Hepatocyte (in vitro differentiated cells): ENCODE measurements at regions not wholly inside any gene's neighbourhood (a gene's known extent, or its start where the extent isn't known, plus 50 kb on each side); places are given as distances from the start of the nearest gene placed in this dataset.

Experiments
- CTCF ChIP-seq: fragments of 200-600 bp; sonication (generic); IDR thresholded peaks from 2 replicates; pipeline ENCODE4 v1.5.1; 2016; ENCODE audit warnings: antibody characterized with exemption, mild to moderate bottlenecking; ENCODE audit not compliant: poor library complexity
- EZH2 ChIP-seq: fragments of 200-600 bp; sonication (generic); IDR thresholded peaks from 2 replicates; pipeline ENCODE4 v1.6.1; 2016; ENCODE audit warnings: antibody characterized with exemption, mild to moderate bottlenecking, borderline replicate concordance

DNA sequence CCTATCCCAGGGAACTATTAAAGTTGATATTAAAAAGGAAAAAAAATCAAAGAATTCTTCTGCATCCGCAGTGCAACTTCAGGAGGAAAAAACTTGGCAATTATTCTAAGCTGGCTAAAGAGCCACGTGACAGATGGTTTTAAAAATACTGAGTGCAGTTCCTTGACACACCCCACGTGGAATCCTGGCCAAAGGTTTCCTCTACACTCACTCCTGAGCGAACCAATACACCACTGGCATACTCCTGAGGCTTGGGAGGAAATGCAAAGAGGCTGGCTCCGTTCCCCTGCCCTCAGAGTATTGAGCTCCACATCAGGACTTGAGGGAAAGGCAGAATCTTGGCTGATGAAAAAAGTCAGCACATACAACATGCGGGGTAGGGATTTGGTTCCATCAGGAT is 133.8 kb upstream of the ATP6AP2 start:
- TF ChIP-seq CTCF (no peak), EZH2 (no peak)
